Retinal pigment epithelial cell (primary cell): ENCODE measurements at regions not wholly inside any gene's neighbourhood (a gene's known extent, or its start where the extent isn't known, plus 50 kb on each side); places are given as distances from the start of the nearest gene placed in this dataset.

Experiments
- DNase-seq: peaks from one replicate; pipeline ENCODE4 v3.0.0-alpha.2; 2010; ENCODE audit warnings: low read depth
- H3K4me3 ChIP-seq: 2 replicates; pipeline ENCODE4 v1.5.1; 2011; ENCODE audit warnings: mild to moderate bottlenecking, low read length, control low read depth, moderate library complexity
- CTCF ChIP-seq: conservative IDR thresholded peaks from 2 replicates; pipeline ENCODE4 v1.5.1; 2011; ENCODE audit warnings: low read depth, low read length, control low read depth, inconsistent platforms

GRCh38 chr16:54366943-54367342 is 80.4 kb upstream of the IRX3 start:
- no peak overlapping the region for H3K4me3 ChIP-seq
- DNase-seq = no peak
- TF ChIP-seq CTCF = no peak

- TF ChIP-seq CTCF = no peak
- DNase-seq = no peak
- no peak overlapping the region for H3K4me3 ChIP-seq
Measured at GRCh38 chr16:54365990-54366634, 79.5 kb upstream of the IRX3 start.

GRCh38 chr16:54363766-54364165 is 77.2 kb upstream of the IRX3 start:
- H3K4me3 ChIP-seq = no peak overlapping the region
- no peak for TF ChIP-seq CTCF
- DNase-seq = no peak

GRCh38 chr16:54362591-54363206 is 76.1 kb upstream of the IRX3 start:
- H3K4me3 ChIP-seq = no peak overlapping the region
- TF ChIP-seq CTCF = no peak
- DNase-seq = no peak

GRCh38 chr16:54361246-54361645 is 74.7 kb upstream of the IRX3 start:
- H3K4me3 ChIP-seq = no peak overlapping the region
- no peak for TF ChIP-seq CTCF
- no peak for DNase-seq

GRCh38 chr16:54360681-54361080 is 74.1 kb upstream of the IRX3 start:
- no peak overlapping the region for H3K4me3 ChIP-seq
- TF ChIP-seq CTCF = no peak
- no peak for DNase-seq

- no peak overlapping the region for H3K4me3 ChIP-seq
- DNase-seq = no peak
- TF ChIP-seq CTCF = no peak
Measured at GRCh38 chr16:54359555-54359954, 73.0 kb upstream of the IRX3 start.
